ENCODE measurements at regions not wholly inside any gene's neighbourhood (a gene's known extent, or its start where the extent isn't known, plus 50 kb on each side); places are given as distances from the start of the nearest gene placed in this dataset.

DNA sequence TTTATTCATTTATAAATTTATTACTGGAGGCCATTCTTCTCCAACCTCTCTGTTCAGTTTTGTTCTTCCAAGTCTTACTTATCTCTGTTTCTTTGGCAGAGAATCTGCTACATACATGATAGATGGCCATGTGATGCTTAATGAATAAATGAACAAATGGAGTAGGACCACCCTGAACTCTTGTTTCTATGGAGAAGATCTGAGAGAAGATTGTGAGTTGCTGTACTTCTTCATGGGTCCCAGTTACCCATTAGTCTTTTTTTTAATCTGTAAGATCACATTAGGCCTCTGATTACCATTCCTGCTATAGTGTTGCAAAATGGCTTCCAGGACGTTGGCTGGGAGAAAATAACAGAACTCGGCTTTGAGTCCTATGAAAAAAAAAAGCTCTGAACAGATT lies 191.9 kb upstream of the SYNPR start:
- Histone ChIP-seq H3K9me3 (no peaks in the 10 kb centered on the region), H3K27ac (no peak overlapping the region), H3K27me3 (no peaks in the 10 kb centered on the region), H3K36me3 (no peaks in the 10 kb centered on the region), H3K4me3 (replicated peaks in 1 of 3) (no peak overlapping the region), H3K4me1 (no peaks in the 10 kb centered on the region)
- 57 to 70% methylated on average over 2 of the region's 2 CpGs for WGBS, 2 donors
- no peak for DNase-seq
- TF ChIP-seq POLR2A (IDR thresholded peaks at IDR 0.05) (no peak), CTCF (IDR thresholded peaks at IDR 0.05) (no peak)
- intact Hi-C loops (cut with DNase I) = no loop called here

DNA sequence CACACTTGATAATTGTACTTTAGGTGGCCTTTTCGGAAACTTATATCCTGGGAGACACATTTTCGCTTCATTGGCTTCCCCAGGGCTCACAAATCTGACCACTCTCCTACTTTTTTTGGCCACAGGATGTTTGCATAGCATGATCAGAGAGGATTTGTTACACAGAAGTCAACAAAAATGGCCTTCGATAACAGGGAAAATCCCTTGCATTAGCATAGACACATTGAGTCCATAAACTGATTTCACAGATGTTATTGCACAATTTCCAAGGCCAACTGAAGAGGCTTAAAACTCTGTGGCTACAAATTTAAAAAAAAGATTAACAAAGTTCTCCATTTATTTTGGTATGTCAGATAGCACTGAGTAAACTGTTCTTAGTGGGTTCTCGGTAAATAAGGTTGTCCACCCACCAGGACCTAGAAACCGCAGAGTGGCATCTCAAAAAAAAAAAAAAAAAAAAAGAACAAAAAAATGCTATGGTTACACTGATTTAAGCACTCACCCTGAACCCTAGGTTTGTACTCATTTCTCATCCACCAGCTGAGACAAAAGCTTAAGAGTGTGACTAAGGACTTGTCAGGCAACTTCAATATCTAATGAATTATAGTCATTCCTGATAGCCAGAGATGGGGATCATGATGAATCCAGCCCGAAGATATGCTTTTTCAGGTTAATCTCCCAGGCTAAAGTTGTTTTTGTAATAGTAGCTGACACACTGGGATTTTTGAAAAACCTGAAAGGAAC lies 188.9 kb upstream of the SYNPR start:
- TF ChIP-seq POLR2A (IDR thresholded peaks at IDR 0.05) = no peak
- no peak for TF ChIP-seq CTCF (IDR thresholded peaks at IDR 0.05)
- 55 to 69% methylated on average over 6 of the region's 6 CpGs for WGBS, 2 donors

DNA sequence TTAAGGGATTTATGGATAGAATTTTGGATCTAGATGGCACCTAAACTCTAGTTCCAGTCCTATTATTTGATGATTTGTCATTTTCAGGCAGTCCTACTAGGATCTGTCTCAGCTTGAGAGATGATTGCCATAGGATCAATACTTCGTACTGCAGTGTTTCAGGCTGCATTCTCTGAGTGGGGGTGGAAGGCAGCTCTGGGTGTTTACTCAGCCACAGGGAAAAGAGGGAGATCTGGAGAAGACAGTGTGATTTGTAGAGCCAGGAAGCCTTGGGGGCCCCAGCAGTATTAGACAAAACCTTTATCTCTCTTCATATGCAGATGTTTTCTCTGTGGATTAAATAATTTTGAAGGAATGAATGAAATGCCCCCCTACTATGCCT lies 188.4 kb upstream of the SYNPR start:
- no peak for TF ChIP-seq POLR2A (IDR thresholded peaks at IDR 0.05)
- TF ChIP-seq CTCF (IDR thresholded peaks at IDR 0.05) = no peak

More for the DNA sequence above, 188.9 kb upstream of the SYNPR start:
- no peaks in the 10 kb centered on the region for H3K27me3 ChIP-seq
- H3K27ac ChIP-seq = no peak overlapping the region
- H3K9me3 ChIP-seq = no peaks in the 10 kb centered on the region
- H3K4me1 ChIP-seq = no peaks in the 10 kb centered on the region
- DNase-seq = no peak
- no peaks in the 10 kb centered on the region for H3K36me3 ChIP-seq
- intact Hi-C loops (cut with DNase I) = no loop called here
- no peak overlapping the region for H3K4me3 ChIP-seq (replicated peaks in 1 of 3)

GRCh38 chr3:63090656-63091055 lies 187.5 kb upstream of the SYNPR start:
- no peak for TF ChIP-seq POLR2A (IDR thresholded peaks at IDR 0.05)
- TF ChIP-seq CTCF (IDR thresholded peaks at IDR 0.05) = no peak
- Histone ChIP-seq H3K4me3 (replicated peaks in 1 of 3) (no peak overlapping the region), H3K4me1 (no peaks in the 10 kb centered on the region), H3K27me3 (no peaks in the 10 kb centered on the region), H3K27ac (no peak overlapping the region), H3K36me3 (no peaks in the 10 kb centered on the region), H3K9me3 (no peaks in the 10 kb centered on the region)
- intact Hi-C loops (cut with DNase I) = no loop called here
- DNase-seq = no peak
- WGBS, 2 donors = 43 to 48% methylated on average over 2 of the region's 2 CpGs

More for the DNA sequence above, 188.4 kb upstream of the SYNPR start:
- Histone ChIP-seq H3K4me3 (replicated peaks in 1 of 3) (no peak overlapping the region), H3K4me1 (no peaks in the 10 kb centered on the region), H3K27ac (no peak overlapping the region), H3K9me3 (no peaks in the 10 kb centered on the region), H3K27me3 (no peaks in the 10 kb centered on the region), H3K36me3 (no peaks in the 10 kb centered on the region)
- DNase-seq = no peak
- 16 to 50% methylated on average over 1 of the region's 1 CpG for WGBS, 2 donors
- intact Hi-C loops (cut with DNase I) = no loop called here

DNA sequence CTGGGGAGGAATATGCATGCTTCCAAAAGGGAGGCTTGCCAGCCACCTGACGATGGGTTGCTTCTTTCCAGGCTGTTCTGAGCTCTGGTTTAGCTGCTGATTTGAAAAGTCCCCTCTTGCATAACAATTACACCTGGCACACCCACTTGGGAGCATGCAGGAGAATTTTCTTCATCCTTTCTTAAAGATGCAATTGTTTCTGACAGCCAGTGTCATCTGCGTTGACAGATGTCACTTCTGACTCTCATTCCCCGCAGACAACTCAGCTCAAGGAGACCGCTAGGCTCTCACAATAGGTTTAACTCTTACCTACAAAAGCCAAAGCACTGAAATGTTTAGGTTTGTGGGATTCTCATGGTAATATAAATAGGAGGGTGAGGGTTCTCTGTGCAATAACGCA lies 185.6 kb upstream of the SYNPR start:
- no peak overlapping the region for H3K27ac ChIP-seq
- no peak for DNase-seq
- H3K4me3 ChIP-seq (replicated peaks in 1 of 3) = no peak overlapping the region
- H3K9me3 ChIP-seq = no peaks in the 10 kb centered on the region
- intact Hi-C loops (cut with DNase I) = no loop called here
- H3K36me3 ChIP-seq = no peaks in the 10 kb centered on the region
- TF ChIP-seq POLR2A (IDR thresholded peaks at IDR 0.05) (no peak), CTCF (IDR thresholded peaks at IDR 0.05) (no peak)
- H3K27me3 ChIP-seq = no peaks in the 10 kb centered on the region
- H3K4me1 ChIP-seq = no peaks in the 10 kb centered on the region
- 49 to 57% methylated on average over 5 of the region's 5 CpGs for WGBS, 2 donors
